NOMO-1 treated with DMSO at 0.1 percent for 48 hours (cell line): ENCODE measurements at regions not wholly inside any gene's neighbourhood (a gene's known extent, or its start where the extent isn't known, plus 50 kb on each side); places are given as distances from the start of the nearest gene placed in this dataset.

Experiments
- DNase-seq: peaks from one replicate; lab custom pipeline; 2025; ENCODE audit not compliant: unreplicated experiment; lab: John Stamatoyannopoulos, UW

DNA sequence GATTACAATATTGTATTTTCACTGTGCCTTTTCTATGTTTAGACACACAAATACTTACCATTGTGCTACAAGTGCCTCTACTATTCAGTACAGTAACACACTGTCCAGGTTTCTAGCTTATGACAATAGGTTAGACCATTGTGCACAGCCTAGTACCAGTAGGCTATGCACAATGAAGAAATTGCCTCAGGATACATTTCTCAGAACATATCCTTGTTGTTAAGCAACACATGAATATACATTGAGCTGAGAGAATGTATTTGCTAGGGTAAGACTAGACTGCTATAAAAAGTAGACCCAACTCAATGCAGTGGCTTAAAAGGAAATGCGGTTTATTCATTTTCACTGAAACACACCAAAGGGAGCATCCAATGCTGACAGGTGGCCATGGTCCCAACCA is 285.1 kb downstream of the HS3ST3A1 start:
- DNase-seq: no peak

DNA sequence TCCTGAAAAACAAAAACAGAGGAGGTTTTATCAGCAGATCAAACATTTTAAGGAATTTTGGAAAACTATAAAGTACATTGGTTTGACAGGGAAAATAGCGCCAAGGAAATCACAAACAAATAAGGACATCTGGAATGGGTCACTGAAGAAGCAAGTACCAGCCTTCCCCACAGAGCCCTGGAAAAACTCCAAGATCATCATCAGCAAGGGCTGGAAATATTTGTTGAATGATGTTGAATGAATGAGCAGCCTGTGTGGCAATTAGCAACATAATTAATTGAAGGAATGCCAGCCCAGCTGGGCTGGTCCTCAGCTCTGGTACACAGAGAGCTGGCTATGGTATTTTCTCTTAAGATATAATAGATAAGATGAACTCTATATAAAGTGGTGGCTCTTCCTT is 290.4 kb downstream of the HS3ST3A1 start:
- DNase-seq: no peak

DNA sequence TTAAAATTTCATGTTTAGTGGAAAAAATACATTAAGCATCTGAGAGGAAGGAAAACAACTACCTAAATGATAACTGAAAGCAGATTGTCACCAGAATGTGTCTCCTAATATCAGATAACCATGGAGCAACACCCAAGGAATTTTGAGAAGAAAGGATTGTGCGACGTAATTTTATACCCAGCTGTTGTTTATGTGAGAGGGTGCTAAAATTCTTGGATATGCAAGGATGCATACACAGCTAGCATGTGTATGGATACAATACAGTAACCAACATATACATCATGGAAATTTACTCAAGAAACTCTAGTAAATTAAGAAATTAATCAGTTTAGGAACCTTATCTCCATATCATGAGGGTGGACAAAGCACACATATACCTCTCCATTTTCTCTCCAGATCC is 290.9 kb downstream of the HS3ST3A1 start:
- DNase-seq: no peak

DNA sequence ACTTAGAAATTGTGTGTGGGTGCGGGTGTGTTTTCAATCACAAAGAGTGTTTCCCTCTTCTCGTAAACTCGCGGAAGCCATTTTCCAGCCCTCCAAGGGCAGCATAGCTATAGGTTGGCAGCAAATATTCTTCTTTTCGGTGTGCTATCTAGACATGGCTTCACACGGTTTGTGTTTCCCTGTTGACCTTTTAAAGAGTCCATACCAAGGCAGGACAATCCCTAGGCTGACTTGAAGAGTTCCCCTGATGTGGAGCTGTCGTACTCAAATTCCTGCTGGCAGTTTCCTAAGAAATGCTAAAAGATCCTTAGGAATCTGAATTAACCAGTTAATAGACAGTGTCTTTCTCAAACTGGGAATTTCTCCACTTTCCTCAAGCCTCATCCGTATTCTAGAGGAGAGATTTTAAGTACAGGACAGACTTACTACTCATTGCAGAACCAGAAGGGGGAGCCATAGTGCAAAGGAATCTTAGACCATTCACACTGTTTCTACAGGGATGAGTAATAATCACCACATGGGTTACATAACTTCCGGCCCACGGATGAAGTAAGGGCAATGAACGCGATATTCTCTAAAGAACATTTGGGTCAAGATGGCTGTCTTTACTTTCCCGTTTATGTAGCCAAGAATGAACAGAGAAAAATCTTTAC is 288.6 kb upstream of the ELAC2 start:
- peak; percentile 80 for DNase-seq

DNA sequence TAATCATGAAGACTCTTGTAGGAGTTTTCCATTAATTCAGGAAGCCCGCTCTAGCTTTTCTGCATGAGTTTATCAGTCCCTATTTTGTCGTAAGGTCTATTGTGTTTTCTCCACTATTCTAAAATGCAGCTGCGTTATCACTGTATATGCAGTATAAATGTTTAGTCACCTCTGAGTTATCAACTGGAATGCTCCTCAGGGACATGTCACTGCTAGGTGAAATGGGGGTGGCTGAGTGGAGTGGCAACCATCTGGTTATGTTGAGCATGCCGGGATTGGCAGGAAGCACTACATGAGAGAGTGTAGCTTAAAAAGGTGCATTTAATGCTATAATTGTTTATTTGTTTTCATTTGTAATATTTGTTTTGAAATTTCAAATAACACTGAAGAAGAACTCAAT is 285.2 kb upstream of the ELAC2 start:
- no peak for DNase-seq

DNA sequence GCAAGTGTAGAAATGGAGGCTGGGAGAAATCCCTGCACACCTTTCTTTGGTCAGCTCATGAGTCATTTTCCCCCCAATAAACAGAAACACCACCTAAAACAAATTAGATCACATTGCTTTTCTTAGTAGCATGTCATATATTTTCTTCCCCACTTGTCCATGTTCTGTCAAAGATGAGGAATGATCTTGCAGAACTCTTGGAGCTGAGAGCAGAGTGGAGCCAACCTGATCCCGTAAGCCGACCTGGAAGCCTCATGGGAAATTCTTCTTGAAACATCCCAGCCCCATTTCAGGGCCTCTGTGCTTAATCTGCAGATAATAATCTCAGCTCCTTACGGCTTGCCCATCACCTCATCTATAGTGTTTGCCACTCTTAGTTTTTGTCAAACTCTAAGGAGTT is 284.6 kb upstream of the ELAC2 start:
- DNase-seq: no peak

DNA sequence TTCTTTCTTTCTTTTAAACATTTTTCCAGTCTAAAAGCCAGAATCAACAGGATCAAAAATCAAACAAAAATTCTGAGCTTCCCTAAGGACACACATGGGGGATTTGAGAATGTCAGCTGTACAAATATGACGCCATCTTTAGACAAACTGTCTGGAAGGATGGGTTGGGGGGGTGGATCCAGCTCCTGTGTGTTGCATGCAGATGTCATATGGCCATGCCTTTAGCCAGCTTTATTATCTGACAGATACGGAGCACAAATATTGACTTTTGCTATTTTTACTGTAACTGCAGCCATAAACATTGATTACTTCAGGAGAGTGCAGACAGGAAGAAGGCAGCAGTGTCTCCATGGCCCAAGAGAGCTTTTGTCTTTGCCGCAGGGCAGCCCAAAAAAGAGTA is 279.4 kb upstream of the ELAC2 start:
- DNase-seq: no peak

DNA sequence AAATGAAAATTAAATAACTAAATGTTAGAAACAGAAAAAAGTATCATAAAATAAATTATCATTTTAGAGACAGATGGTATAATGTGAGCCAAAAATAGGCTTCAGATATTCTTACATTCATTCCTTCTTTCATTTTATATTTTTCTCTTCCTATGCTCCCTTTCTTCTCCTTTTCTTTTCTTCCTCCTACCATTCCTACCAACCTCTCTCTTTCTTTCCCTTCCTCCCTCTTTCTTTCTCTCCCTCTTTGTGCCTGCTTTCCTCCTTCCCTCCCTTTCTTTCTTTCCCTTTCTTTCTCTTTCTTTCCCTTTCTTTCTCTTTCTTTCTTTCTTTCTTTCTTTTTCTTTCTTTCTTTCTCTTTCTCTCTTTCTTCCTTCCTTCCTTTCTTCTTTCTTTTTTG is 275.6 kb upstream of the ELAC2 start:
- no peak for DNase-seq

DNA sequence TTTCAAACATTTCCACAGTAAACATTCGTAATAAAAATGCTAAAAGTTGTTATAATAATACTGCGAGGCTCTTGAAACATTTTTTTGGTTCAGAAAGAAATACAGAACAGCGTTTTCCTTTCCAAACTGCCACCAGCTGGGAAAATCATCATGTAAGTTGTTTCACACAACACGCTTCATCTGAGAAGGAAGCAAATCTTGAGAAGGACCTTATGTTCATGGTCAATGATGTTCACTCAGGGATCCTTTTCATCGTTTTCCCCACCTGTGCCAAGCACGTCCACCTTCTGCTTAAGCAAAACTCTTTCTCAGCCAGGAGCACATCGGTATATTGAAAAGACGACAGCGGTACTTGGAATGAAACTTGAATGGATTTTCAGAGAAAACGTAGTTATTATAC is 274.5 kb upstream of the ELAC2 start:
- DNase-seq: no peak

DNA sequence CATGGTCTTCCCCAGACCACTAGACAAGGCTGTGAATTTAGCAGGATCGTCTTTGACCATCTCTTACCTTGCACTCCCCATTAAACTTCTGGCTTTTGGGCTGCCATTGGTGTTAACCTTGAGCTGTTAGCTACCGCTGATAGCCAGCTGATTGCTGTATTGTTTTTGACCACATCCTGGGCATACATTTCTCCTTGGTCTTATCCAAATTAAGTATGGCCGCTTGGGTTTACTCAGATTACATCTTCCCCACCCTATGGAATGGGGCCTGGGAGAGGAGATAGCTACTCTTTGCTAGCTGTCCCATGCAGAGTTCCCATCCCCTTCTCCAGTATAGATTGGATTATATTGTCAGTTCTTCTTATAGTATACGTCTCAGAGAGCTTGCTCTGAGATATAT is 270.4 kb upstream of the ELAC2 start:
- DNase-seq: no peak

DNA sequence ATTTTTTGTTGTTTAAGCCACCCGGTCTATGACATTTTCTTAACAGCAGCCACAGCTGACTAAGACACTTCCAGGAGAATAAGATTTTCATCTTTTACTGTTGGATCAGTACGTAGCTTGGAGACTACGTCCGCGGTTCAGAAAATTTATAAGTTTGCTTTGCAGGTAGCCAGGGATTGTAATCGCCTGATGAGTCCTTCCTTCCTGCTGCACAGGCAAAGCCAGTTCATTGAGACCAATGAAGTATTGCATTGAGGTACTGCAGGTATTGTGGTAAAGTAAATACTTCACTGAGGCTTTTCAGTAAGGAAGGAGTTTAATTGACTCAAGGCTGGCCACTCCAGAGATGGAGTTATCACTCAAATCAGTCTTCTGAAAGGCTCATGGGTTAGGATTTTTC is 269.4 kb upstream of the ELAC2 start:
- no peak for DNase-seq

DNA sequence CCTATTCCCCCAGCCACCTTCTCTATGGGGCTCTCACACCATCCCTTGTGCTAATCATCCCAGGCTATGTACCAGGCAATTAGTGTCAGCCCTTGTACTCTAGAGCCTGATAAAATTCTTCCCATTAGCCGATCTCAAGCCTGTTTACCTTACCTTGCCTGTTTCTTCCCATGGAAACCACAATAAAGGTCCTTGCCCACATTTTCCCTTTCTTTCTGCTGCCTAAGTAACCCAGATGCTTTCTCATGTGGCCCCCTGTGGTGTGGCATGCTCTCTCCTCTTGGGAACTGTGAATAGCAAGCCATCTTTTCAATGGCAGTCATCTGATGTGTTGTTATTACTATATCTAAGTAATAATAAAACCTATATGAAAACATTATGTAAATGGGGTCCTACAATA is 265.8 kb upstream of the ELAC2 start:
- no peak for DNase-seq

DNA sequence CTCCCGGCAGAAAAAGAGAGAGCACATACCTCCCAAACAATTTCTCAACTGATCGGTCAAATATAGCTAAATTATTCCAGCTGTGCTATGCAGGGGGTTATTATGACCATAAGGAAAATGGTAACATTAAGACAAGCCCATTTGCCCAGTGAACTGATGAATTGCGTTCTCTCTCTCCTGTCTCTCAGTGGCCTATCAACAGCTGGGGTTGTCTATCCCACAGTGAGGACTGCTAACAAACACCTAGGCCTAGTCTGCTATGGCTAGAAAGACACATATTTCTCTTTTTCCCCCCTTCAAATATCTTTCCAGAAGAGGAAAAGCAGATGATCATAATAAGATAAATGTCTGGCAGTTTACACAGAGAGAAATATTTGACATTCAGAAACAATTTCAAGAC is 263.8 kb upstream of the ELAC2 start:
- no peak for DNase-seq

DNA sequence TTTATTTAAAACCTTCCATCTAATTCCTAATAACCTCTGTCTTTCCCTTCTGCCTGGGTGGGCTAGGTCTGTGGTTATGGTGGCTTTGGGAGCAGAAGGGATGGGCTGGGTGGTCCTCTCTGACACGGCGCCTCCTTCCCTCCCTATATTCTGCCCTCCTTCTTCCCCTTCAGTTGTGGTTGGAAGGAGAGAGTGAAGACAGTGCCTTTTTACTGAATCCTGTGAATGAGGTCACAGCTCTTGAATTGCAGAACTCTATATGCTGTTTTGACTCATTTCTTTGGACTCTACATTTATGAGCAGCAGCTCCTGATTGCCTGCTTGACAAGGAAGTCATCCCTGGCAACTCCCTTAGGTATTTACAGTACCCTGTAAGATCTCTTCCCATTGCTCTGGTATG is 256.0 kb upstream of the ELAC2 start:
- no peak for DNase-seq

DNA sequence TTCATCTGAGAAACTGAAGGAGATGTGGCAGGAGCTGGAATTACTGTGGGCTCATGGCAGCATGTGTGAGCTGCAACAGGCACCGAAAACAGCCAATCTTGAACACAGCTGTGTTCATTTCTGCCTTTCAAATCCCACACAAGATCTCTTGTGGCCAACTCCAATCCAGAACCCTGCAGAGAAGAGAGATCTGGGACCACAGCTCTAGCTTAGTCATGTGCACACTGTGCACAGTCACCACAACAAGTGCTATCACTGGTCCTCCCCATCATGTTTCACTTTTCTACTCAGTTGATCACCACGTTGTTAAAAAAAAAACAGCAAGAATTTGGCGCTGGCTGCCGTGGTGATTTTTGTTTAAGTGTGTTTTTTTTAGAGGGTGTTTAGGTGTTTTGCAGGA is 254.5 kb upstream of the ELAC2 start:
- DNase-seq: no peak

DNA sequence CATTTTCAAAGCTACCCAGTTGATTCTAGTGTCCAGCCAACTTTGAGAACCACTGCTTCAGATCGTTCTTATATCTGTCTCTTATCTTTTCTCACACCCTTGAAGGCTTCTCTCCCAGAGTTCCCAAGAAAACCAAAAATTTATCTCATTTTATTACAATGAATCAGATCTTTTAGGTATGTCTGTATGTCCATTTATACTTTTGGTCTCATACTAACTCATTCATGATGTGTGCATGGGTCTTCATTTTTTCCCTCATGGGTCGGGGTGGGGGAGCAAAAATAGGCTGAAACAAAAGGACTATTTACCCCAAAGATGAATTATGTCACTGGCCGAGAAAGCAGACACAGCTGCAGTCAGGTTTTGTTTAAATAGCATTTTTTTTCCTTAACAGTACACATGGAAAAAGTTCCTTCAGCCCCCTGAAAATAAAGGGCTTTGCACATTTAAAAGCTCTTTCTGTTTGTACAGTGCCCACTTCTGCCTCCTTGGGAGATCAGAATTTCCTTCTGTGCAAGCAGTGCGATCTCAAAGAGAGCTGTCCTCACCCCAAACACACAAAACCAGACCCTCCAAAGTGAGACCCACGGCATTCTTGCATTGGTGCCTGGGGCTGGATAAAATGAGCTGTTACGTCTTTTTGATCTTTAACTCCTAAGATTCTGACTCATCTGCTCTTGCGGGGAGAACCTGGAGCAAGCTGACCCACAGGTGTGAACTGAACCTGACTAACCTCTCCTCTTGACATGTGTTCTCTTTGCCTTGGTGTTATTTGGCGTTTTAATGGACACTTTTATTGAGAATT is 251.2 kb upstream of the ELAC2 start:
- DNase-seq: no peak

DNA sequence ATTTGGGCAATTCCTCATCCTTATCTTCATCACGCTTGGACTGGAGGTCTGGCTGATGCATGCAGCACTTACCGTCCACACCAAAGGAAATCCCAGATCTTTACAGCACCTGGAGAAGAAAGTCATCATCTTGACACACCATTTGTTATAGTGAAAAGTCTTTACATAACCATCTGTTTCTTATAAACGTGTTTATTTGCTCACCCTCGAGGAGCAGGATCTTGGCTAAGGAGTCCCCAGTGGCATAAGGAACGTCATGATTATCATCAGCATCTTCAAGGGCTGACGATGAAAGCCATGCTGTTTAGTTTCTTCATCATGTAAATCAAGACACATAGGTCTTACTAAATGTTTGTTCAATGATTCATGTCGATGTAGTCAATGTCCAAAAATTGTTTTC is 248.8 kb upstream of the ELAC2 start:
- no peak for DNase-seq

DNA sequence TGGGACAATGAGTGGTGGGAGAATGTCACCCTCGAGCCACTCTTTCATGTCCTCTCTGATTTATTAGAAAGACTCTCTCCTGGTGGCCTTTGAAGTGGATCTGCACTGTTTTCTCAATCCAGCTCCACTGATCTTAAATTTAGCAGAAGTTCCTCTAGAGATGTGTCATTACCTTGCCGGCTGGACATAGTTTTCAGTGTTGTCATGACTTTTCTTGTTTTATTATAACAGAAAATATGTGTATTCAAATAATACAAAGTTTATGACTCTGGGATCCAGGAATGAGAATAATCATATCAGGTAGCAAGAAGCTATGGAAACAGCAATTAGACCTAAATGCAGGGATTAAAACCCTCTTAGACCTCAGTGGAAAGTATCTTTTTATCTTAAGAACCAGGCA is 247.5 kb upstream of the ELAC2 start:
- no peak for DNase-seq

DNA sequence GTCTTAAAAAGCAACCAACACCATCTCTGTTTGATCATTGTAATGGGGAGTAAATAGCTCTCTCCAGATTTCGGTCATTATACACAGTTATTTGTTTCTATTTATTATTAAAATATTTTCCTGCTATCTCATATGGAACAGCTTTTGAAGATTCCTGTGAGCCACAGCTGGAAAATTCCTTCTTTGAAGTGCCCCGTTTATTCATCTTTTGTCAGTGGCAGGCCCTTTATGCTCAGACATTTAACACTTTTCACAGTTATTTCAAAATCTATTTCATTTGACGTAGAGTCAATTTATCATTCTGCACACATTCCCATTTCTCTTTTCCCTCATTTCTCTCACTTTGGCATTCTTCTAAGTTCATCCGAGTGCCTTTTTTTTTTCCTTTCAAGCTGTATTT is 245.9 kb upstream of the ELAC2 start:
- DNase-seq: no peak

DNA sequence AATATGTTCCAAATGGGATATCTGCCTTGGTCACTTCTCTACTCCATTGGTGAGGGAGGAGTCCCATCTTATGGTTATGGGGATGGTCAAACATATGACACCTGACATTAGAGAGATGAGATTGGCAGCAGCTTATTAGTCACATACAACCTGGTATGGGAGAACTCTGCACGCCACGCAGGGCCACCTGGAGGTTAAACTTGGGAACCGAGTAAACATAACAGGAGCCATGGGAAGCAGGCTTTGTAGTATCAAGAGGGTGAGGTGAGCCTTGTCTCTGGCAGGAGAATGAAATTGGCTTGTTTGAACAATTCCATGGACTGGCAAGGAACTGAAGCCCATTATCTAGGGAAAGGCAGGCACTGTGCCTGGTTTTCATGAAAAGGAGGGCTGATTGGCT is 238.7 kb upstream of the ELAC2 start:
- no peak for DNase-seq

DNA sequence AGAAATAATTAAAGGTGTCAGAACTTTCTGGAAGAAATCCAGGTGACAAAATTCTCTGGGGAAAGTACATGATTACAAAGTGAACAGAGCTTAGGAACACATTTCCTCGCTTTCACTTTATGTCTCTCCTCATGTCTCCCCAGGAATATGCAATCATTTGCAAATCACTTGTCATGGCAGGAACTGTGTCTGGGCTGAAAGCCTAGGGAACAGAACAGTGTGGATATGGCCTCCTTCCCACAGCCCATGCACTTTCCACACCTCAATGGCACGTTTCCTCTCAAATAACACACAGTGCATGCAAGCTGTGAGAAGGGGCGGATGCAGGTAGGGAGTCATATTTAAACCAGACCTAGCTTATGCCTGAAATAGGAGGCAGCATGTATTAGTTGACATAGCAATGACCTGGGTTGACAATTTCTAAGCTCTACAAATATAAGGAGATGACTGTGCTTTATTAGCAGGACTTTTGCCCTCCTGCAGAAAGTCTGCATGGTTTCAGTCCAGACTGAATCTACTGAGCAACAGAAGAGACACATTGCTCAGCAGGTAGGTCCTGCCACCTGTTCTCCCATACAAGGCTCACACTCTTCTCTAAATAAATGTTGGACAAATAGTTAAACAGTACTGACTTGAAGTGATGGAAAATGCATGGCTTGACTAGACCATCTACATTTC is 236.0 kb upstream of the ELAC2 start:
- no peak for DNase-seq

DNA sequence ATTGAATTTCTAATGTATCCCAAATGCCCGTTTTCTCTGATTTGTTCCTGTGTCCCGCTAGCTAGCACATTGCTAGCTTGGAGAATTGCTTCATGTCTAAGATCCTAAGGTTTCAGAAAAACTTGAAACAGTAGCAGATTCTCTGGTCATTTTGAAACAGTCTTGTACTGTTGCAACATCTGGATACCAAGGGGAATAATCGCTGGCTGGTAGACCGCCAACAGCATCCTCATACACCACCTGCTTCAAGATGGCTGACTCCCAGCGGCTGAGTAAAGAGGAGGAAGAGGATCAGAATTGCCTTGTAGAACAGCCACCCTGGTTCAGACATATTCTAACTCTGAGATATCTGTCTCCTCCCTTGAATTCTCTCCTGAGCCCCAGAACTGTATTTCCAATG is 226.7 kb upstream of the ELAC2 start:
- DNase-seq: no peak
